A549 (cell line): ENCODE measurements at regions not wholly inside any gene's neighbourhood (a gene's known extent, or its start where the extent isn't known, plus 50 kb on each side); places are given as distances from the start of the nearest gene placed in this dataset.

Experiments used
- JUN ChIP-seq, 2 experiments: fragments of >200 bp; sonication (Bioruptor Twin); formaldehyde crosslinking; IDR thresholded peaks; 2 replicates in 1 of 2; 3 replicates in 1 of 2; pipeline ENCODE4 v1.6.1; 2016 to 2017
- KDM1A ChIP-seq: fragments of 200-600 bp; sonication (generic); IDR thresholded peaks from 2 replicates; pipeline ENCODE4 v1.6.1; 2016; ENCODE audit warnings: low read depth, mild to moderate bottlenecking
- POLR2A ChIP-seq: IDR thresholded peaks from 2 replicates; pipeline ENCODE4 v1.6.1; 2012; ENCODE audit warnings: mild to moderate bottlenecking, low read length
- RFX5 ChIP-seq: fragments of 450-650 bp; IDR thresholded peaks from 2 replicates; pipeline ENCODE4 v1.7.1; 2014; ENCODE audit warnings: antibody characterized with exemption, mild to moderate bottlenecking, moderate library complexity
- RNF2 ChIP-seq: fragments of 200-600 bp; sonication (generic); IDR thresholded peaks from 2 replicates; pipeline ENCODE4 v1.6.1; 2016; ENCODE audit warnings: low read depth, mild to moderate bottlenecking, antibody characterized with exemption, moderate library complexity, borderline replicate concordance
- SMC3 ChIP-seq: fragments of >200 bp; sonication (Bioruptor Twin); formaldehyde crosslinking; IDR thresholded peaks from 3 replicates; pipeline ENCODE4 v1.6.1; 2018; ENCODE audit warnings: inconsistent platforms
- TFCP2L1 ChIP-seq: fragments of 250-450 bp; sonication (Bioruptor Pico); IDR thresholded peaks from 2 replicates; pipeline ENCODE4 v1.5.0; 2021; ENCODE audit warnings: mild to moderate bottlenecking
- ZC3H11A ChIP-seq: fragments of 450-650 bp; IDR thresholded peaks from 2 replicates; pipeline ENCODE4 v1.6.1; 2014; ENCODE audit warnings: antibody characterized with exemption, mild to moderate bottlenecking
- TF ChIP-seq, protein P1 (sequence below): fragments of >200 bp; sonication (Bioruptor Twin); formaldehyde crosslinking; IDR thresholded peaks from 3 replicates; pipeline ENCODE4 v1.5.1; 2016

DNA sequence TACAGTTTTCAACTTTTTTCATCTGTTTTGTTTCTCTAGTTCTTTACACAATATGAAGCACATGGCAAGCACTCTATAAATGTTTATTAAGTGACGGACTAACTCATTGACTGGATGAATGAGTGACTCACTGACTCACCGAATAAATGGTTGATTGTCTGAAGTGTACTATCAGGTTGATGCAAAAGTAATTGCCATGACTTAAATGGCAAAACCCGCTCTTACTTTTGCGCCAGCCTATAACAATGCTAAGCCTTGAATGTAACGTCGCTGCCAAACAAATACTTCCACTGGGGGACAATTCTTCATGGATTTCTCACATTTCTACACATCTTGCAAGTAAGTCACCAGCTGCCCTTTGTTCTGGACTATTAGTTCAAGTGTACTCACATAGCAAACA is 109.0 kb upstream of the KCTD3 start:
- TF ChIP-seq RNF2 (no peak), RFX5 (no peak), POLR2A (no peak), SMC3 (no peak), ZC3H11A (no peak), KDM1A (no peak), TFCP2L1 (CRISPR knock-in tag) (no peak), JUN (IDR thresholded peaks at IDR 0.05) (no peak)
- TF ChIP-seq, protein P1, sequence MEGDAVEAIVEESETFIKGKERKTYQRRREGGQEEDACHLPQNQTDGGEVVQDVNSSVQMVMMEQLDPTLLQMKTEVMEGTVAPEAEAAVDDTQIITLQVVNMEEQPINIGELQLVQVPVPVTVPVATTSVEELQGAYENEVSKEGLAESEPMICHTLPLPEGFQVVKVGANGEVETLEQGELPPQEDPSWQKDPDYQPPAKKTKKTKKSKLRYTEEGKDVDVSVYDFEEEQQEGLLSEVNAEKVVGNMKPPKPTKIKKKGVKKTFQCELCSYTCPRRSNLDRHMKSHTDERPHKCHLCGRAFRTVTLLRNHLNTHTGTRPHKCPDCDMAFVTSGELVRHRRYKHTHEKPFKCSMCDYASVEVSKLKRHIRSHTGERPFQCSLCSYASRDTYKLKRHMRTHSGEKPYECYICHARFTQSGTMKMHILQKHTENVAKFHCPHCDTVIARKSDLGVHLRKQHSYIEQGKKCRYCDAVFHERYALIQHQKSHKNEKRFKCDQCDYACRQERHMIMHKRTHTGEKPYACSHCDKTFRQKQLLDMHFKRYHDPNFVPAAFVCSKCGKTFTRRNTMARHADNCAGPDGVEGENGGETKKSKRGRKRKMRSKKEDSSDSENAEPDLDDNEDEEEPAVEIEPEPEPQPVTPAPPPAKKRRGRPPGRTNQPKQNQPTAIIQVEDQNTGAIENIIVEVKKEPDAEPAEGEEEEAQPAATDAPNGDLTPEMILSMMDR: no peak
